ENCODE measurements at regions not wholly inside any gene's neighbourhood (a gene's known extent, or its start where the extent isn't known, plus 50 kb on each side); places are given as distances from the start of the nearest gene placed in this dataset.

DNA sequence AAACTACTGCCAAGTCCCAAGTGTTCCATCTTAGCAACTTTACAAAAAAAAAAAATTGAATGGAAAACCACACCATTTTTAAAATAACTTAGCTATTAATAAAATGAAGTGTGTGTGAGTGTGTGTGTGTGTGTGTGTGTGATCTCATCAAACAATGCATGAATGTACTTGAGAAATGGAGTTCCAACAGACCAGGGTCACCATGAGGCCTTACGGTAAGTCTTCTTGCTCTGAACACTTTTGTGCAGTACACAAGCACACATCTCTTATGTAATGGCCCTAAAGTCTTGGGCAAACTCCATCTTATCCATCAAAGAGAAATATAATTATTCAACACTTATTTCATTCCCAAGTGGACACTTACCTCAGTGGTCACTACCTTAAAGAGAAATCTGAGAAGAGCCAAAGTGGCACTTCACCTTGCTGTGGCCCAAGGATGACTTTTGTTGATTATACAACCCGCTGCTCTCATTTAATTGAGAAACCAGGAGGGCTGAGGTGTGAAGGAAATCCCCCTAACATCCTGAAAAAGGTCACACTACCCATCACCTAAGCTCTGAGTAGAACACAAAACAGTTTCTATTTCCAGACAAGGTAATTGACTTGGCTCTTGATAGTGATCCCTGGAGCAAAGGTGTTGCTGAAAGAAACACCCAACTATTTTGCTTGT is 96.5 kb upstream of the PRDX4 start:
- peaks cover 0 to 10% (median 1%) of the 10 kb centered on the region in 4 donors for H3K27me3 ChIP-seq
- TF ChIP-seq, protein P1, sequence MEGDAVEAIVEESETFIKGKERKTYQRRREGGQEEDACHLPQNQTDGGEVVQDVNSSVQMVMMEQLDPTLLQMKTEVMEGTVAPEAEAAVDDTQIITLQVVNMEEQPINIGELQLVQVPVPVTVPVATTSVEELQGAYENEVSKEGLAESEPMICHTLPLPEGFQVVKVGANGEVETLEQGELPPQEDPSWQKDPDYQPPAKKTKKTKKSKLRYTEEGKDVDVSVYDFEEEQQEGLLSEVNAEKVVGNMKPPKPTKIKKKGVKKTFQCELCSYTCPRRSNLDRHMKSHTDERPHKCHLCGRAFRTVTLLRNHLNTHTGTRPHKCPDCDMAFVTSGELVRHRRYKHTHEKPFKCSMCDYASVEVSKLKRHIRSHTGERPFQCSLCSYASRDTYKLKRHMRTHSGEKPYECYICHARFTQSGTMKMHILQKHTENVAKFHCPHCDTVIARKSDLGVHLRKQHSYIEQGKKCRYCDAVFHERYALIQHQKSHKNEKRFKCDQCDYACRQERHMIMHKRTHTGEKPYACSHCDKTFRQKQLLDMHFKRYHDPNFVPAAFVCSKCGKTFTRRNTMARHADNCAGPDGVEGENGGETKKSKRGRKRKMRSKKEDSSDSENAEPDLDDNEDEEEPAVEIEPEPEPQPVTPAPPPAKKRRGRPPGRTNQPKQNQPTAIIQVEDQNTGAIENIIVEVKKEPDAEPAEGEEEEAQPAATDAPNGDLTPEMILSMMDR (IDR thresholded peaks at IDR 0.05), result no peak
- H3K9me3 ChIP-seq, result no peaks in the 10 kb centered on the region
- no peaks in the 10 kb centered on the region for H3K4me1 ChIP-seq
- no peaks in the 10 kb centered on the region for H3K36me3 ChIP-seq
- intact Hi-C loops (cut with DNase I), result no loop called here
- ATAC-seq (no peak), DNase-seq (no peak), FAIRE-seq (no peak)
- WGBS, 2 donors, result 72 to 75% methylated on average over 2 of the region's 2 CpGs
- H3K27ac ChIP-seq, result no peak overlapping the region
- no peak overlapping the region for H3K4me3 ChIP-seq

DNA sequence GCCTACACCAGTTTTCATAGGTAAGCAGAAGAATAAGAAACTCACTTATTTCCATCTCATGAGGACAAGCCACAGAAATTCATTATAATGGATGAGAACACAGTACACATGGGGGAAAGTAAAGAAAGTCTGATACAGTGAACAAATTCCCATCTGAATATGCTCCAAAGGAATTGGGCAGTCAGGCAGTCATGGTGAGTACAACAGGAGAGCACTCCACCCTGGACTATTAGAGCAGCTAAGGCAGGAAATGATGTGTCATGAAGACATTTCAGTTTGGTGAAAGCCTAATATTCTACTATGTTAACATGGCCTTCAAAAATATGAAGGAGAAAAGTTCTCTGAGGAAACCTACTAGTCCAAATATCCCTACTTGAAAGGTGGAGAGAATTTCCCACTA is 92.0 kb upstream of the PRDX4 start:
- Histone ChIP-seq H3K4me1 (no peaks in the 10 kb centered on the region), H3K27me3 (peaks cover 0 to 3% (median 0%) of the 10 kb centered on the region in 4 donors), H3K4me3 (no peak overlapping the region), H3K36me3 (no peaks in the 10 kb centered on the region), H3K27ac (no peak overlapping the region), H3K9me3 (no peaks in the 10 kb centered on the region)
- ATAC-seq (no peak), FAIRE-seq (no peak), DNase-seq (no peak)
- intact Hi-C loops (cut with DNase I), result no loop called here
- TF ChIP-seq, protein P1 (IDR thresholded peaks at IDR 0.05), result no peak

DNA sequence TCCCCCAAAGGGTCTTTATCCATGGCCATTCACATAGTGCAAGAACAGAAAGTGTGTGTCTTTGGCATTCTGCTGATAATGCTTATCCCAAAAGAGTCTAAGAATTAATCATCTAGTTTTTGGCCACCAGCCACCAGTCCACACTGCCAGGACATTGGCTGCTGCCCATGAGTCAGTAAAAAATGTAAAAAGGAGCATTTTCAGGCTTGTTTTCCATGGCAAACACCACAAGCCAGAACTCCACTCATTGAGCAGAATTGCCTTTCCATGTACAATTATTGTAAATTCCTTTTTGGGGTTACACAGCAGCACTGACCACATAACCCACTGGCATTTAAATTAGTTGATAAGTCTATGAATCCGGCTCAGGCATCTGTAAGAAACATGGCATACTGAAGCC is 89.2 kb upstream of the PRDX4 start:
- no peaks in the 10 kb centered on the region for H3K9me3 ChIP-seq
- TF ChIP-seq, protein P1 (IDR thresholded peaks at IDR 0.05), result no peak
- no peak for FAIRE-seq
- H3K27ac ChIP-seq, result no peak overlapping the region
- ATAC-seq, result no peak
- no peaks in the 10 kb centered on the region for H3K36me3 ChIP-seq
- 73 to 82% methylated on average over 1 of the region's 1 CpG for WGBS, 2 donors
- no peak for DNase-seq
- no peak overlapping the region for H3K4me3 ChIP-seq
- H3K27me3 ChIP-seq, result no peaks in the 10 kb centered on the region
- H3K4me1 ChIP-seq, result no peaks in the 10 kb centered on the region
- intact Hi-C loops (cut with DNase I), result no loop called here

DNA sequence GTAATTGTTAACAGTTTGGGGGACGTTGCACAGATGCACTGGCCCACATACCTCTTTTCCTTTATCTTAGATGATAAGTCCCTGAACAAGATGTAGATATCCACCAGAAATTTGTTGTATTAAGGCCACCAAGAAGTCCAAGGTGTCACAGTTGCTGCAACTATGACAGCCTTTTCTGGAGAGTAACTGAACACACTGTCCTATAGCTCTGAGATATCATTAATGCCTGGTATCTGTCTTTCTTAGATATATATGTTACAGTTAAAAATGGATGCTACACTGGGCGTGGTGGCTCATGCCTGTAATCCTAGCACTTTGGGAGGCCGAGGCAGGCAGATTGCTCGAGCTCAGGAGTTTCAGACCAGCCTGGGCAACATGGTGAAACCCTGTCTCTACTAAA is 77.8 kb upstream of the PRDX4 start:
- intact Hi-C loops (cut with DNase I), result no loop called here
- ATAC-seq (no peak), FAIRE-seq (no peak), DNase-seq (no peak)
- no peak overlapping the region for H3K27ac ChIP-seq
- TF ChIP-seq, protein P1 (IDR thresholded peaks at IDR 0.05), result no peak
- no peaks in the 10 kb centered on the region for H3K4me1 ChIP-seq
- H3K9me3 ChIP-seq, result no peaks in the 10 kb centered on the region
- no peaks in the 10 kb centered on the region for H3K36me3 ChIP-seq
- WGBS, 2 donors, result 40 to 61% methylated on average over 4 of the region's 4 CpGs
- H3K4me3 ChIP-seq, result no peak overlapping the region
- peaks cover 0 to 5% (median 0%) of the 10 kb centered on the region in 4 donors for H3K27me3 ChIP-seq

DNA sequence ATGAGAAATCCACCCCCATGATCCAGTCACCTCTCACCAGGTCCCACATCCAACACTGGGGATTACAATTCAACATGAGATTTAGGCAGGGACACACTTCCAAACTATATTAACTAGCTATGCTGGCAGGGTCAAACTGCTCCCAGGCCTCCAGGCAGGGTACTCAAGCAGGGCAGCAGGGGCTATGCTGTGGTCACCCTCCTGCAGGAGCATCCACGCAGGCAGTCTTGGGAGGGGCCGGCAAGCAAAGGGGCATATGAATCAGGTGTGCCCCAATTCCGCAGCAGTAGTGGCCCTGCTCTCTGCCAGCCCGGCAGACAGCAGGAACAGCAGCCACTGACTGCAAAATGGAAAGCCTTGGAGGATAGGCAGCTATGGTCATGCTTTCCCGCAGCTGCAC is 74.6 kb upstream of the PRDX4 start:
- Histone ChIP-seq H3K9me3 (no peaks in the 10 kb centered on the region), H3K4me1 (no peaks in the 10 kb centered on the region), H3K4me3 (no peak overlapping the region), H3K27ac (no peak overlapping the region), H3K36me3 (no peaks in the 10 kb centered on the region), H3K27me3 (no peaks in the 10 kb centered on the region)
- no peak for ATAC-seq
- TF ChIP-seq, protein P1 (IDR thresholded peaks at IDR 0.05), result no peak
- no peak for DNase-seq
- intact Hi-C loops (cut with DNase I), result no loop called here
- no peak for FAIRE-seq
- WGBS, 2 donors, result 76 to 84% methylated on average over 5 of the region's 5 CpGs

Data from pancreas (tissue), 10 donors.